Glutamatergic neuron (in vitro differentiated cells): ENCODE measurements at regions not wholly inside any gene's neighbourhood (a gene's known extent, or its start where the extent isn't known, plus 50 kb on each side); places are given as distances from the start of the nearest gene placed in this dataset.
A peak's percentile ranks its signal among the peaks of the same experiment; 100 is the strongest.
"Not testable (repeated sequence)": the region's sequence is repeated elsewhere in the genome, so short reads cannot be mapped to it uniquely, and the experiment has no call there.

Source experiments
- DNase-seq: peaks from one replicate; pipeline ENCODE4 v3.0.0; 2022
- H3K27ac Mint-ChIP-seq: one replicate; pipeline ENCODE4 v1.8.0; 2020; ENCODE audit warnings: mild to moderate bottlenecking, mixed read lengths, inconsistent platforms; ENCODE audit not compliant: unreplicated experiment
- H3K27me3 Mint-ChIP-seq: one replicate; pipeline ENCODE4 v1.8.0; 2020; ENCODE audit warnings: mild to moderate bottlenecking, moderate library complexity, mixed read lengths, inconsistent platforms; ENCODE audit not compliant: unreplicated experiment
- H3K36me3 Mint-ChIP-seq: one replicate; pipeline ENCODE4 v1.8.0; 2020; ENCODE audit warnings: mild to moderate bottlenecking, mixed read lengths, inconsistent platforms; ENCODE audit not compliant: unreplicated experiment
- H3K4me1 Mint-ChIP-seq: one replicate; pipeline ENCODE4 v1.8.0; 2020; ENCODE audit warnings: mild to moderate bottlenecking, low read depth, mixed read lengths, inconsistent platforms; ENCODE audit not compliant: unreplicated experiment
- H3K4me3 Mint-ChIP-seq: one replicate; pipeline ENCODE4 v1.8.0; 2020; ENCODE audit warnings: mild to moderate bottlenecking, mixed read lengths, inconsistent platforms; ENCODE audit not compliant: unreplicated experiment
- H3K9me3 Mint-ChIP-seq: one replicate; pipeline ENCODE4 v1.8.0; 2020; ENCODE audit warnings: mild to moderate bottlenecking, moderate library complexity, mixed read lengths, inconsistent platforms; ENCODE audit not compliant: unreplicated experiment
- TF ChIP-seq, protein P1 (sequence below): fragments of 200-600 bp; sonication (generic); IDR thresholded peaks from one replicate; pipeline ENCODE4 v1.5.0; 2021; ENCODE audit not compliant: partially characterized antibody, unreplicated experiment

DNA sequence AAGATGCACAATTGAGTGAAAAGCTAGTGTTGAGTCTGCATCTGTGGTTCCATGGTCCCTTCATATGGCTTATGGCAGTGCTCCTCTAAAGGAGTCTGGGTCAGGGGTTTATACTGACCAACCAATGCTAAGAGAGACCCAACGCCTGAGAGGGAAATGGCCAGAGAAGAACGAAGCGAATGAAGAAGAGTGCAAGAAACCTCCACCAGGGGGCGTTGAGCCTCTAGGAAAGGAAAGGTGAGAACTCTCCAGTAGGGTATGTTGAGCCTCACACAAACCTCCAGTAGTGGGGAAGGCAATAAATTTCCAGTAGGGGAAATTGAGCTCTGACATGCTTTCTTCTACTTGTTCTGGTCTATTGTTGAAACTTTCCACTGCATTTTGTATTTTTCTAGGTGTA, 470.6 kb downstream of the PRDM9 start:
- H3K36me3 Mint-ChIP-seq: peaks cover 22% of the 10 kb centered on the region

DNA sequence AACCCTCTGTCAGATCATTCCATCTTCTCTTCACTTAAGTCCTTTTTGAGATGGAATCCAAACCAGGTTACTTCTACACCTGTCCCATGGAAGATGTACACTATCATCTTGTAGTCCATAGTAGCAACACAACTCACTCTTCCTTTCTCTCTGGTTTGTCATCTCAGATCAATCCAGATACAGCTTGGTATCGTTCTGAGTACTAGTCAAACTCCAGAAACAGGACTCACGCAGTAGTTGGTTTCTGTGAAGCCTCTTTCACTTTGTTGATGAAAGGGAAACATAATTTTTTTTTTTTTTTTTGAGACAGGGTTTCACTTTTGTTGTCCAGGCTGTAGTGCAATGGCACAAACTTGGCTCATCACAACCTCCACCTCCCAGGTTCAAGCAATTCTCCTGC, 484.0 kb downstream of the PRDM9 start:
- no peaks in the 10 kb centered on the region for H3K9me3 Mint-ChIP-seq
- TF ChIP-seq, protein P1, sequence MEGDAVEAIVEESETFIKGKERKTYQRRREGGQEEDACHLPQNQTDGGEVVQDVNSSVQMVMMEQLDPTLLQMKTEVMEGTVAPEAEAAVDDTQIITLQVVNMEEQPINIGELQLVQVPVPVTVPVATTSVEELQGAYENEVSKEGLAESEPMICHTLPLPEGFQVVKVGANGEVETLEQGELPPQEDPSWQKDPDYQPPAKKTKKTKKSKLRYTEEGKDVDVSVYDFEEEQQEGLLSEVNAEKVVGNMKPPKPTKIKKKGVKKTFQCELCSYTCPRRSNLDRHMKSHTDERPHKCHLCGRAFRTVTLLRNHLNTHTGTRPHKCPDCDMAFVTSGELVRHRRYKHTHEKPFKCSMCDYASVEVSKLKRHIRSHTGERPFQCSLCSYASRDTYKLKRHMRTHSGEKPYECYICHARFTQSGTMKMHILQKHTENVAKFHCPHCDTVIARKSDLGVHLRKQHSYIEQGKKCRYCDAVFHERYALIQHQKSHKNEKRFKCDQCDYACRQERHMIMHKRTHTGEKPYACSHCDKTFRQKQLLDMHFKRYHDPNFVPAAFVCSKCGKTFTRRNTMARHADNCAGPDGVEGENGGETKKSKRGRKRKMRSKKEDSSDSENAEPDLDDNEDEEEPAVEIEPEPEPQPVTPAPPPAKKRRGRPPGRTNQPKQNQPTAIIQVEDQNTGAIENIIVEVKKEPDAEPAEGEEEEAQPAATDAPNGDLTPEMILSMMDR: no peak
- H3K27ac Mint-ChIP-seq: no peak overlapping the region
- DNase-seq: no peak
- no peak overlapping the region for H3K4me3 Mint-ChIP-seq
- H3K36me3 Mint-ChIP-seq: no peaks in the 10 kb centered on the region
- H3K27me3 Mint-ChIP-seq: peaks cover 2% of the 10 kb centered on the region
- H3K4me1 Mint-ChIP-seq: no peaks in the 10 kb centered on the region

More for the DNA sequence above, 470.6 kb downstream of the PRDM9 start:
- DNase-seq: no peak
- TF ChIP-seq, protein P1: peak; percentile 49
- peaks cover 1% of the 10 kb centered on the region for H3K27me3 Mint-ChIP-seq
- no peak overlapping the region for H3K4me3 Mint-ChIP-seq
- no peaks in the 10 kb centered on the region for H3K4me1 Mint-ChIP-seq
- peaks cover 5% of the 10 kb centered on the region for H3K9me3 Mint-ChIP-seq
- H3K27ac Mint-ChIP-seq: no peak overlapping the region

DNA sequence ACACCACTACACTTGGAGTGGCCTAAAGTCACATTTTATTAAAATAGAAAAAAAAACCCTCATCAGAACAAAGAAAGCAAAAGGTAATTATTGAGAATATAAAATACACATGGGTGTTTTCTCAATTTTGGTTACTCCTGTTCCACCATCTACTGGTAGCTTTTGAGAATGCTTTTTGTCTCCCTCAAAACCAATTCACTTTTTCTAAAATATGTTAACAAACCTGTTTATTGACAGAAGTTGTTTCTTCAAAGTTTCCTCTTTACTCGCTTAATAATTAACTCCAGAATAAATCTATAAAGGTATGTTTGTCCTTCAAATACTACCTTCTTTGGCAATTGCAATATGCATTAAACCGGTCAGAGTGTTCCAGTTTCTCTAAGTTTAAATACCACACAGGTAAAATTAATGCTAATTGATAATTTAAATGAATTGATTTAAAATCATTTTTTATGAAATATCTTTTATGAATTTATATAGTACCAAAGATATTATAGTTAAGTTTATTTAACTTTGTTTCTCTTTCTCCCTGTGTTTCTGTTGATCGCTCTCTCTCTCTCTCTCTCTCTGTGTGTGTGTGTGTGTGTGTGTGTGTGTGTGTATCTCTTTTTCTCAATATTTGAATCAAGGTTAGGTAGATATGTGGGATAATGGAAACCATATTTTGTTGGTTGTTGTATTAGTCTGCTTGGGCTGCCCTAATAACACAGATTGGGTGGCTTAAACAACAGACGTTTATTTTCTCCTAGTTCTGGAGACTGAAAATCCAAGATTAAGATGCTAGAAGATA, 487.4 kb downstream of the PRDM9 start:
- no peak for DNase-seq
- no peaks in the 10 kb centered on the region for H3K9me3 Mint-ChIP-seq

DNA sequence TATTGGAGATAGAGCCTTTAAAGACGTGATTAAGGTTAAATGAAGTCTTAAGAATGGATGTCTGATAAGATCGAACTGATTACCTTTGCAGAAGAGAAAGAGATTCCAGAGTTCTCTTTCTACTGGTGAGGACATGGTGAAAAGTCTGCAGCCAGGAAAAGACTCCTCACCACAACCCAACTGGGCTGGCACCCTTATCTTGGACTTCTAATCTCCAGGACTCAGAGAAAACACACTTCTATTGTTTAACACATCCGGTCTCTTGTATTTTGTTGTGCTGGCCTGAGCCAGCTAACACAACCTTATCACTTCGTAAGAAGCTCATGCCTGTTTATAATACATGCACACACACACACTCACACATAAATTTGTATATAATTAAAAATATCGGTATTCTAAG, 489.1 kb downstream of the PRDM9 start:
- DNase-seq: no peak

More for the DNA sequence above, 487.4 kb downstream of the PRDM9 start:
- H3K4me1 Mint-ChIP-seq: no peaks in the 10 kb centered on the region
- TF ChIP-seq, protein P1: peak; percentile 39
- H3K27ac Mint-ChIP-seq: no peak overlapping the region
- no peak overlapping the region for H3K4me3 Mint-ChIP-seq
- H3K36me3 Mint-ChIP-seq: no peaks in the 10 kb centered on the region
- H3K27me3 Mint-ChIP-seq: peaks cover 2% of the 10 kb centered on the region

DNA sequence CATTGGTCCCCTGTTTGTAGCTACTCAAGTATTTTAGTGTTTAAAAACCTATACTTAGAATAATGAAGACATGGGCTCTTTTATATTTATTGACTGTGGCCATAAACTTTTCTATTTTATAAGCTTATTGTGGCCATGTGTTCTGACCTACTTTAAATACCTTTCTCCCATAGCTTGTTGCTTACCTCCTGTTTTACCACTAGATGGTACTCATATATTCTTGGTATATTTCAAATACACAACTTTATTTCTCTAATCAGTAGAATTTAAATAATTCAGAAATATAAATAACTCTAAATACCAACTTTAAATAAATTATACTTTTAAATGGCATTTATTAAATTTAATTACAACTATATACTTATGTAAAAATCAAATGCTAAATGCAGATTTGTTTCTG, 498.0 kb downstream of the PRDM9 start:
- TF ChIP-seq, protein P1: no peak

More for the DNA sequence above, 489.1 kb downstream of the PRDM9 start:
- TF ChIP-seq, protein P1: no peak
- no peak overlapping the region for H3K27ac Mint-ChIP-seq
- no peak overlapping the region for H3K4me3 Mint-ChIP-seq
- no peaks in the 10 kb centered on the region for H3K36me3 Mint-ChIP-seq
- no peaks in the 10 kb centered on the region for H3K9me3 Mint-ChIP-seq
- H3K27me3 Mint-ChIP-seq: peaks cover 2% of the 10 kb centered on the region
- no peaks in the 10 kb centered on the region for H3K4me1 Mint-ChIP-seq

DNA sequence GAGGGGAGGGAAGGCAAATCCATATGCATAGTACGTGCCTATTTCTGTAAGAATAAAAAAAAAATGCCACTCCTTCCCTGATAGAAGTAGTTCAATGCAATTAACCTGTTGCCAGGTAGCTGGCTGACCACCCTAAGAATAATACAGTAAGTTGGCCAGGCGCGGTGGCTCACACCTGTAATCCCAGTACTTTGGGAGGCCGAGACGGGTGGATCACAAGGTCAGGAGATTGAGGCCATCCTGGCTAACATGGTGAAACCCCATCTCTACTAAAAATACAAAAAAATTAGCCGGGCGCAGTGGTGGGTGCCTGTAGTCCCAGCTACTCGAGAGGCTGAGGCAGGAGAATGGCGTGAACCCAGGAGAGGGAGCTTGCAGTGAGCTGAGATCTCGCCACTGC, 510.3 kb downstream of the PRDM9 start:
- H3K9me3 Mint-ChIP-seq, H3K4me1 Mint-ChIP-seq, DNase-seq, H3K4me3 Mint-ChIP-seq, H3K36me3 Mint-ChIP-seq, H3K27me3 Mint-ChIP-seq, H3K27ac Mint-ChIP-seq: not testable (repeated sequence)

More for the DNA sequence above, 498.0 kb downstream of the PRDM9 start:
- Mint-ChIP-seq H3K27ac (no peak overlapping the region), H3K36me3 (no peaks in the 10 kb centered on the region), H3K4me1 (no peaks in the 10 kb centered on the region), H3K9me3 (no peaks in the 10 kb centered on the region), H3K27me3 (peaks cover 1% of the 10 kb centered on the region), H3K4me3 (no peak overlapping the region)
- DNase-seq: no peak
